GM12874 (cell line): ENCODE measurements at regions not wholly inside any gene's neighbourhood (a gene's known extent, or its start where the extent isn't known, plus 50 kb on each side); places are given as distances from the start of the nearest gene placed in this dataset.

Source experiments
- CTCF ChIP-seq: IDR thresholded peaks from 2 replicates; pipeline ENCODE4 v1.5.1; 2011; ENCODE audit warnings: low read depth, mild to moderate bottlenecking, control low read depth, low read length, moderate library complexity; ENCODE audit not compliant: insufficient read depth

- TF ChIP-seq CTCF, result no peak
These were observed 758.8 kb downstream of the NR2F1-AS1 start for GRCh38 chr5:92822183-92822582.

GRCh38 chr5:92809855-92810465 lies 771.1 kb downstream of the NR2F1-AS1 start:
- TF ChIP-seq CTCF, result no peak

- TF ChIP-seq CTCF, result no peak
These were observed 772.5 kb downstream of the NR2F1-AS1 start for GRCh38 chr5:92808474-92808873.

- TF ChIP-seq CTCF, result no peak
These were observed 773.9 kb downstream of the NR2F1-AS1 start for GRCh38 chr5:92807085-92807484.

GRCh38 chr5:92805446-92805845 lies 775.6 kb downstream of the NR2F1-AS1 start:
- TF ChIP-seq CTCF, result no peak

GRCh38 chr5:92801911-92802310 lies 779.1 kb downstream of the NR2F1-AS1 start:
- TF ChIP-seq CTCF, result no peak

- TF ChIP-seq CTCF, result no peak
These were observed 780.7 kb downstream of the NR2F1-AS1 start for GRCh38 chr5:92800365-92800764.
